Ovary (tissue), 7 donors: ENCODE measurements at regions not wholly inside any gene's neighbourhood (a gene's known extent, or its start where the extent isn't known, plus 50 kb on each side); places are given as distances from the start of the nearest gene placed in this dataset.

Experiments
- DNase-seq, 5 donors: peaks; one replicate each; pipeline ENCODE4 v3.0.0-alpha.2; 2019 to 2020
- H3K27ac ChIP-seq, 2 donors: fragments of 200-600 bp; one replicate each; pipeline versions ENCODE4 v1.5.1 to v1.8.0; 2019 to 2022
- H3K27me3 ChIP-seq: fragments of 200-600 bp; one replicate; pipeline ENCODE4 v1.8.0; 2022
- H3K36me3 ChIP-seq: fragments of 200-600 bp; sonication (generic); one replicate; pipeline ENCODE4 v1.5.1; 2019
- H3K4me1 ChIP-seq: one replicate; pipeline ENCODE4 v1.8.1; 2013; ENCODE audit warnings: mild to moderate bottlenecking, moderate library complexity; ENCODE audit not compliant: insufficient read depth
- H3K4me3 ChIP-seq: fragments of 200-600 bp; sonication (generic); one replicate; pipeline ENCODE4 v1.5.1; 2017
- H3K9me3 ChIP-seq, 2 donors: fragments of 200-600 bp in 1 of 2; sonication (generic) in 1 of 2; one replicate each; pipeline versions ENCODE4 v1.5.1 to v1.8.1; 2013 to 2019; ENCODE audit warnings: mild to moderate bottlenecking in 1 of 2, moderate library complexity in 1 of 2
- EP300 ChIP-seq: sonication (generic); formaldehyde crosslinking; IDR thresholded peaks from one replicate; pipeline ENCODE4 v1.6.1; 2017; ENCODE audit warnings: antibody characterized with exemption
- POLR2A ChIP-seq: fragments of 450-650 bp; IDR thresholded peaks from one replicate; pipeline ENCODE4 v1.6.1; 2017; ENCODE audit warnings: antibody characterized with exemption, mild to moderate bottlenecking, moderate library complexity
- WGBS, 3 donors: extraction: QIAGEN DNeasy Blood & Tissue Kit in 1 of 3; methylation state at CpG; one replicate each; pipeline versions ENCODE4 v1.1.5 to v1.1.7; 2013 to 2017; 5-methylcytosine and 5-hydroxymethylcytosine counted together
- intact Hi-C, 4 donors: fragments of 100-400 bp; cut with DNase I; formaldehyde crosslinking; loops; one replicate each; pipeline versions ENCODE4 v1.11.0 to v1.15.1; 2022 to 2023
- TF ChIP-seq, protein P1 (sequence below), 3 donors: fragments of 450-650 bp in 2 of 3; fragments of 200-600 bp in 1 of 3; IDR thresholded peaks; one replicate each; pipeline versions ENCODE4 v1.5.1 to v1.8.0; 2016 to 2022; ENCODE audit warnings: antibody characterized with exemption in 3 of 3, mild to moderate bottlenecking in 1 of 3
- donor health status: DM: no; HTN: no; CAD: no; lungs with moderate emphysema.
- donor health status: DM: no; HTN: no; CAD: no.
- donor health status: Bipolar disorder and iron deficiency.
- donor health status: DM: no; HTN: no; CAD: no.
- donor health status: DM: yes; HTN: yes; CAD: no.

DNA sequence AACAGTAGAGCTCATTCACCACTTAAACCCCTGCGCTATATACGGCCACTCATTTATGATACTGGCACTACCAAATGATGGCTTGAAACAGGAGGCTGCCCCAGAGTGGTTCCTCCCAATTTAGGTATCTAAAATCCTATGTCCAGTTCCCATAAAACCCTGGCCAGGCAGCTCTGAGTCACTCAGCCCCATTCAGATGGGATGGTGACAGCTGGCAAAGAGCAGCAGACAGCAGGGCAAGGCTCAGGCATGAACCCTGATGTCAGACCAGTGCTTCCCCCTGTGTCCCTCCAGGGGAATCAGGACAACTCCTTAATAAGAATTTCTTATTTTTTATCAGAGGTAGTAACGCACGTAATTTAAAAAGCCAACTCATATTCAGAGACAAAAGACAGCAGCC is 77.2 kb upstream of the RNU6-1 start:
- no peak for DNase-seq
- TF ChIP-seq POLR2A = no peak
- no peak for TF ChIP-seq EP300
- TF ChIP-seq, protein P1, sequence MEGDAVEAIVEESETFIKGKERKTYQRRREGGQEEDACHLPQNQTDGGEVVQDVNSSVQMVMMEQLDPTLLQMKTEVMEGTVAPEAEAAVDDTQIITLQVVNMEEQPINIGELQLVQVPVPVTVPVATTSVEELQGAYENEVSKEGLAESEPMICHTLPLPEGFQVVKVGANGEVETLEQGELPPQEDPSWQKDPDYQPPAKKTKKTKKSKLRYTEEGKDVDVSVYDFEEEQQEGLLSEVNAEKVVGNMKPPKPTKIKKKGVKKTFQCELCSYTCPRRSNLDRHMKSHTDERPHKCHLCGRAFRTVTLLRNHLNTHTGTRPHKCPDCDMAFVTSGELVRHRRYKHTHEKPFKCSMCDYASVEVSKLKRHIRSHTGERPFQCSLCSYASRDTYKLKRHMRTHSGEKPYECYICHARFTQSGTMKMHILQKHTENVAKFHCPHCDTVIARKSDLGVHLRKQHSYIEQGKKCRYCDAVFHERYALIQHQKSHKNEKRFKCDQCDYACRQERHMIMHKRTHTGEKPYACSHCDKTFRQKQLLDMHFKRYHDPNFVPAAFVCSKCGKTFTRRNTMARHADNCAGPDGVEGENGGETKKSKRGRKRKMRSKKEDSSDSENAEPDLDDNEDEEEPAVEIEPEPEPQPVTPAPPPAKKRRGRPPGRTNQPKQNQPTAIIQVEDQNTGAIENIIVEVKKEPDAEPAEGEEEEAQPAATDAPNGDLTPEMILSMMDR (IDR thresholded peaks at IDR 0.05) = no peak
- intact Hi-C loops = no loop called here
- Histone ChIP-seq H3K9me3 (no peaks in the 10 kb centered on the region), H3K4me3 (no peak overlapping the region), H3K27me3 (no peaks in the 10 kb centered on the region), H3K36me3 (no peaks in the 10 kb centered on the region), H3K4me1 (peaks cover 13% of the 10 kb centered on the region), H3K27ac (peak overlapping the region in 1 of 2 donors; percentile 80)
- 59 to 73% (median 64%) methylated on average over 4 of the region's 4 CpGs for whole genome bisulfite sequencing, 3 donors

DNA sequence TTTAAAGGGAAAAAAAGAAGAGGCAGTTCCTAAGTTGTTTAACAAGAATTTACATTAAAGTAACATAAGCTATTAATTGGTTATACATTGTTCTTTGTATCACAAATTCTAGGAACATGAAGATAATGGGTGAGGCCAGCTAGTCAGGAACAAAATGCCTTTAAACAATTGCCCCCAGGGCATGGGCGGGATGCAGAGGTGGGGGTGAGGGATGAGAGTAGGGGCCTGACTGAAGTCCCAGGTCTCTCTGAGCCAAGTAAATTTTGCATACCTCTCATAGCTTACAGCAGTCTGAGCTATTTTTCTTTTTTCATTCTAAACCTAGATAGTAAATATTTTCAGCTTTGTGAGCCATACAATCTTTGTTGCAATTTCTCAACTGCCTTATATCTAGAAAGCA is 77.8 kb upstream of the RNU6-1 start:
- Histone ChIP-seq H3K4me3 (no peak overlapping the region), H3K9me3 (no peaks in the 10 kb centered on the region), H3K27me3 (no peaks in the 10 kb centered on the region), H3K4me1 (peaks cover 16% of the 10 kb centered on the region), H3K36me3 (no peaks in the 10 kb centered on the region), H3K27ac (peak overlapping the region in 1 of 2 donors; percentile 80)
- WGBS, 3 donors = 44 to 54% (median 49%) methylated on average over 1 of the region's 1 CpG
- TF ChIP-seq POLR2A (no peak), EP300 (no peak)
- TF ChIP-seq, protein P1 (IDR thresholded peaks at IDR 0.05) = no peak
- intact Hi-C loops = no loop called here
- DNase-seq = no peak

DNA sequence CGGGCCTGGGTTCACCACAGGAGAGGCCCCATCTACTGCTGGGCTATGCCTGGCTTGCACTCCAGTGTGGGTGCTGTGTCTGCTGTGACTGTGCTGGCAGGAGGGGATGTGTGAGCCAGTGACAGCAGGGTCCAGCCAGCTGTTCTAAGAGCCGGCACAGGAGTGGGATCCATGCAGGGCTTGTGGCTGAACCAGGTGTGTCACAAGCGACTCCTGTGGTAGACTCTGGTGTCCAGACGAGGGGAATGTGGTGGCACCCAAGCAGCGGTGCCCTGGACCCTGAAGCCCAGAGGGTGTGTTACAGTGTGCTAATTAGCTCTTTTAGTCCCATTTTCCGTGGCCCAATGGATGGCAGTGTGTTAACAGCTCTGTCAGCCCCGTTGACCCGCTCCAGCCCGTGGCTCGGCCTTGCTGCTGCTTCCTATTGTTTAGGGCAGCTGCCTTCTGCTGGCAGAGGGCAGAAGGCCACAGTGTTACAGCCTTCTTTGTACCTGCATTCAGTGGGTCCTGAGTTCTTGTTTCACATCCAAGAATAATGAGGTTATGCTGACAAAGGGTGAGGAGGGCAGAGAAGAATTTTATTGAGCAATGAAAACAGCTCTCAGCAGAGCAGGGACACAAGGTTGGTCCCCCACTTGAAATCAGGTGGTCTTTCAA is 78.5 kb upstream of the RNU6-1 start:
- TF ChIP-seq, protein P1 (IDR thresholded peaks at IDR 0.05) = no peak
- no peak for TF ChIP-seq EP300
- no peak for TF ChIP-seq POLR2A
- Histone ChIP-seq H3K36me3 (no peaks in the 10 kb centered on the region), H3K4me1 (peaks cover 17% of the 10 kb centered on the region), H3K27ac (peak overlapping the region in 1 of 2 donors; percentile 80), H3K27me3 (no peaks in the 10 kb centered on the region), H3K9me3 (no peaks in the 10 kb centered on the region), H3K4me3 (no peak overlapping the region)
- WGBS, 3 donors = 88 to 92% (median 92%) methylated on average over 10 of the region's 10 CpGs
- DNase-seq = no peak
- intact Hi-C loops = no loop called here

DNA sequence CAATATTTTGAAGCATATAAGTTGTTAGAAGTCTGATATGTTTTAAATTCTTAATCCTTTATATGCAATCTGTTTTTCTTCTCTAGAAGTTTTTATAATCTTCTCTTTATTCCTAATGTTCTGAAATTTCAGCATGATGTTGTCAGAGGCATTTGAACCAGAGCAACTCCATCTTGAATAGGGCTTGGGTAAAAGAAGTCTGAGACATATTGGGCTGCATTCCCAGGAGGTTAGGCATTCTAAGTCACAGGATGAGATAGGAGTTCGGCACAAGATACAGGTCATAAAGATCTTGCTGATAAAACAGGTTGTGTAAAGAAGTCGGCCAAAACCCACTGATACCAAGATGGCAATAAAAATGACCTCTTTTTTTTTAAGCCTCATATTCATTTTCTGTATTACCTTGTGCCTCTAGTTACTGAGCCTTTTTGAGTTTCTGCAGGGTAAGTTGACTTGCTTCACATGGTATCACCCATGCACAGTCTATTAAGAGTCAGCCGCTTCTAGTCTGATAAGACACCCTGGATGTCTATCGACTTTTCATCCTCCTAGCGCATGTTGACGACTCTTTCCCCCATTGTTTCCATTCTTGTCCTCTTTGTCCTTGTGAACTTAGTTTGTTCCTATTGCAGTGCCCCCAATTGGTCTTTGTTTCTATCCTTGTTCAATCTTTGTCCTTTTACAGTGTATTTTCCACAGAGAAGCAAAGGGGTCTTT is 80.8 kb upstream of the RNU6-1 start:
- TF ChIP-seq, protein P1 (IDR thresholded peaks at IDR 0.05) = no peak
- TF ChIP-seq POLR2A (no peak), EP300 (no peak)

More for the DNA sequence above, 80.8 kb upstream of the RNU6-1 start:
- WGBS, 3 donors = 84 to 90% (median 88%) methylated on average over 6 of the region's 6 CpGs
- no peaks in the 10 kb centered on the region for H3K27me3 ChIP-seq
- intact Hi-C loops = no loop called here
- H3K9me3 ChIP-seq = no peaks in the 10 kb centered on the region
- no peak for DNase-seq
- peaks cover 28% of the 10 kb centered on the region for H3K4me1 ChIP-seq
- H3K36me3 ChIP-seq = no peaks in the 10 kb centered on the region
- no peak overlapping the region for H3K4me3 ChIP-seq
- no peak overlapping the region for H3K27ac ChIP-seq
